Nephron (organoid): ENCODE measurements at regions not wholly inside any gene's neighbourhood (a gene's known extent, or its start where the extent isn't known, plus 50 kb on each side); places are given as distances from the start of the nearest gene placed in this dataset.
A peak's percentile ranks its signal among the peaks of the same experiment; 100 is the strongest.

Source experiments
- H3K27ac Mint-ChIP-seq, 3 experiments: 2 replicates each; pipeline ENCODE4 v1.8.0; 2020; ENCODE audit warnings: mixed read lengths in 3 of 3, mild to moderate bottlenecking in 2 of 3, moderate library complexity in 1 of 3
- H3K27me3 Mint-ChIP-seq: 2 replicates; pipeline ENCODE4 v1.8.0; 2021; ENCODE audit warnings: low read depth, mild to moderate bottlenecking, moderate library complexity, mixed read lengths
- H3K36me3 Mint-ChIP-seq: 2 replicates; pipeline ENCODE4 v1.8.0; 2020; ENCODE audit warnings: low read depth, mixed read lengths
- H3K4me1 Mint-ChIP-seq: 2 replicates; pipeline ENCODE4 v1.8.0; 2020; ENCODE audit warnings: mixed read lengths
- H3K4me3 Mint-ChIP-seq, 3 experiments: 2 replicates each; pipeline ENCODE4 v1.8.0; 2020; ENCODE audit warnings: mild to moderate bottlenecking in 3 of 3, mixed read lengths in 3 of 3, moderate library complexity in 2 of 3
- H3K9me3 Mint-ChIP-seq: 2 replicates; pipeline ENCODE4 v1.8.0; 2020; ENCODE audit warnings: mixed read lengths
- TF ChIP-seq, protein P1 (sequence below), 3 experiments: fragments of 200-600 bp; sonication (generic); IDR thresholded peaks; one replicate each; pipeline ENCODE4 v1.5.0; 2021; ENCODE audit warnings: antibody characterized with exemption in 3 of 3; ENCODE audit not compliant: unreplicated experiment in 3 of 3

DNA sequence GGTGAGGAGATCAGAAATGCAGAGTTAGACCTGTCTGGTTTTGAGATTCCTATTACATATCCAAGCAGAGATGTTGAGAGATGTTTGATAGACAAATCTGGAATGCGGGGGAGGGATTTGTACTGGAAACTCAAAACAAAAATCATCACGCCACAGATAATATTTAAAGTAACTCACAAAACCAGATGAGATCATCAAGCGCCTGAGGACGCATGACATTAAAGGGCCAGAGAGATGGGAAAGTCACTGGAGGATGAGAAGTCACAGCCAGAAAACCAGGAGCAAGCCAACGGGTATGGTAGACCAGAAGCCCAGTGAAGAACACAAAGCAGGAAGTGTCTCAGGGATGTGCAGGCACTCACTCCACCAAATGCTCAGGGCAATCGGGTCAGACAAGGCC lies 87.7 kb downstream of the DLL1 start:
- H3K27ac Mint-ChIP-seq, result no peak overlapping the region
- H3K9me3 Mint-ChIP-seq, result peaks cover 8% of the 10 kb centered on the region
- H3K27me3 Mint-ChIP-seq, result peaks cover 30% of the 10 kb centered on the region
- H3K4me1 Mint-ChIP-seq, result peaks cover 41% of the 10 kb centered on the region
- TF ChIP-seq, protein P1, sequence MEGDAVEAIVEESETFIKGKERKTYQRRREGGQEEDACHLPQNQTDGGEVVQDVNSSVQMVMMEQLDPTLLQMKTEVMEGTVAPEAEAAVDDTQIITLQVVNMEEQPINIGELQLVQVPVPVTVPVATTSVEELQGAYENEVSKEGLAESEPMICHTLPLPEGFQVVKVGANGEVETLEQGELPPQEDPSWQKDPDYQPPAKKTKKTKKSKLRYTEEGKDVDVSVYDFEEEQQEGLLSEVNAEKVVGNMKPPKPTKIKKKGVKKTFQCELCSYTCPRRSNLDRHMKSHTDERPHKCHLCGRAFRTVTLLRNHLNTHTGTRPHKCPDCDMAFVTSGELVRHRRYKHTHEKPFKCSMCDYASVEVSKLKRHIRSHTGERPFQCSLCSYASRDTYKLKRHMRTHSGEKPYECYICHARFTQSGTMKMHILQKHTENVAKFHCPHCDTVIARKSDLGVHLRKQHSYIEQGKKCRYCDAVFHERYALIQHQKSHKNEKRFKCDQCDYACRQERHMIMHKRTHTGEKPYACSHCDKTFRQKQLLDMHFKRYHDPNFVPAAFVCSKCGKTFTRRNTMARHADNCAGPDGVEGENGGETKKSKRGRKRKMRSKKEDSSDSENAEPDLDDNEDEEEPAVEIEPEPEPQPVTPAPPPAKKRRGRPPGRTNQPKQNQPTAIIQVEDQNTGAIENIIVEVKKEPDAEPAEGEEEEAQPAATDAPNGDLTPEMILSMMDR (IDR thresholded peaks at IDR 0.05; ENCODE audit: unreplicated experiment in 3 of 3), result no peak
- no peaks in the 10 kb centered on the region for H3K36me3 Mint-ChIP-seq
- no peak overlapping the region for H3K4me3 Mint-ChIP-seq

DNA sequence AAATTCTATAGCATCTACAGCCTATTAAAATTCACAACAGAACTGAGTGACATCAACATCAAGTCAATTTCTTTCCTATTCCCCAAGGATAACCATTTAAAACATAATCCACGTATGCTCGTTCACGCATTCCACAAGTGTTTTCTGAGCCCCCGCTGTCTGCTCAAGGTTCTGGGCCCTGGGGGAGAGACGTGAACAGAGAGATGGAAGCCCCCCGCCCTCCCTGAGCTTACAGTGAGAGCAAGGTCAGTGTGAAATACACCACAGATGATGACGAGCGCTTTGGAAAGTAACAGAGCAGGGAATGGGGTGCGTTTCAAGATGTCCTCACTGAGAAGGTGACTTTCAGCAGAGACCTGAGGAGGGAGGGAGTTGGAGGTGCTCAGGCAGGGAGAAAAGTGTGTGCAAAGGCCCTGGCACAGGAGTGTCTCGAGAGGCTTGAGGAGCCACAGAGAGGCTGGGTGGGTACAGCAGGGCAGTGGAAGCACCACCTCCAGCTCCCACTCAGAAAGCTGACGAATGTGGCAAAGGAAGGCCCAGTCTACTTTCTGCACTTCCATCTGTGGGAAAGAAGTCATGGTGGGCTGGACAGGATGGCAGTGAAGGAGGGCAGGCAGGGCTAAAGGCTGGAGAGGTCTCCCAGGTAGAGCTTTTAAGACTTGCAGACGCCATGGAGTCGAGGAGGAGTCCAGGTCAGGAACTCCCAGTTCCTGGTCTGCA lies 88.3 kb downstream of the DLL1 start:
- peak overlapping the region in 1 of 3 experiments; percentile 93 for H3K27ac Mint-ChIP-seq
- H3K4me1 Mint-ChIP-seq, result peaks cover 39% of the 10 kb centered on the region
- no peak overlapping the region for H3K4me3 Mint-ChIP-seq
- H3K9me3 Mint-ChIP-seq, result peaks cover 8% of the 10 kb centered on the region
- H3K27me3 Mint-ChIP-seq, result peaks cover 30% of the 10 kb centered on the region
- H3K36me3 Mint-ChIP-seq, result no peaks in the 10 kb centered on the region
- TF ChIP-seq, protein P1 (IDR thresholded peaks at IDR 0.05; ENCODE audit: unreplicated experiment in 3 of 3), result no peak

DNA sequence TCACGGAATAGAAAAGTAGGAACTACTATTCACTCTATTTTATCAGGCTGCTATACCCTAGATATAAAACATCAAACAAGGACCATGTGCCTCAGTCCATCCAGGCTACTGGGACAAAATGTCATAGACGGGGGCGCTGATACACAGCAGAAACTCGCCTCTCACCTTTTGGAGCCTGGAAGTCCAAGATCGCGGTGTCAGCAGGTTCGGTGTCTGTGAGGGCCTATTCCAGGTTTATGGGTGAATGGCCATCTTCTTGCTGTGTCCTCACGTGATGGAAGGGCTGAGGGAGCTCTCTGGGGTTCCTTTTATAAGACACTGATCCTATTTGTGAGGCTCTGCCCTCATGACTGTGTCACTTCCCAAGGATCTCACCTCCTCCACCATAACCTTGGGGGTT lies 89.5 kb downstream of the DLL1 start:
- H3K27ac Mint-ChIP-seq, result peak overlapping the region in 1 of 3 experiments; percentile 93
- no peaks in the 10 kb centered on the region for H3K36me3 Mint-ChIP-seq
- no peak overlapping the region for H3K4me3 Mint-ChIP-seq
- peaks cover 37% of the 10 kb centered on the region for H3K4me1 Mint-ChIP-seq
- TF ChIP-seq, protein P1 (IDR thresholded peaks at IDR 0.05; ENCODE audit: unreplicated experiment in 3 of 3), result no peak
- peaks cover 29% of the 10 kb centered on the region for H3K27me3 Mint-ChIP-seq
- peaks cover 20% of the 10 kb centered on the region for H3K9me3 Mint-ChIP-seq

DNA sequence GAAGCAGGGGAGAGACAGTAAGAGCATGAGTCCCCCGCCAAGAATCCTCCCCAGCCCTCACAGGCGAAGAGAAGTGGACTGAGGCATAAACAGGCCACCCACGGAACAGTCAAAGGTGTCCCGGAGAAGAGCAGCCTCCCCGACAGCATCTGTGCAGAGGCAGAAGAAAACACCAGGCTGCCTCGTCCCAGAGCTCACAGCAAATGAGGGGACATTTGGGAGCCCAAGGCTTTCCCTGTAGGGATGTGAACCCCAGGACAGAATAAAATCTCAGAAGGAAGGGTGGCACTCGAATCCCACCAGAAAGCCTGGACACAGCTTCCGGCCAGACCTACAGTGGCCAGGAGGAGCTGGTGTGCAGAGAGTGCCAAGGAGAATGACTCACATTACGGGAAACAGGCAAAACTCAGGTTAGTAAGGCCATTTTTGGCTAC lies 90.4 kb downstream of the DLL1 start:
- peaks cover 29% of the 10 kb centered on the region for H3K9me3 Mint-ChIP-seq
- peaks cover 30% of the 10 kb centered on the region for H3K4me1 Mint-ChIP-seq
- H3K27me3 Mint-ChIP-seq, result peaks cover 22% of the 10 kb centered on the region
- H3K36me3 Mint-ChIP-seq, result peaks cover 4% of the 10 kb centered on the region
- peak overlapping the region in 2 of 3 experiments; percentile 85 to 93 for H3K27ac Mint-ChIP-seq
- peak overlapping the region in 1 of 3 experiments; percentile 13 for H3K4me3 Mint-ChIP-seq
- TF ChIP-seq, protein P1 (IDR thresholded peaks at IDR 0.05; ENCODE audit: unreplicated experiment in 3 of 3), result no peak

DNA sequence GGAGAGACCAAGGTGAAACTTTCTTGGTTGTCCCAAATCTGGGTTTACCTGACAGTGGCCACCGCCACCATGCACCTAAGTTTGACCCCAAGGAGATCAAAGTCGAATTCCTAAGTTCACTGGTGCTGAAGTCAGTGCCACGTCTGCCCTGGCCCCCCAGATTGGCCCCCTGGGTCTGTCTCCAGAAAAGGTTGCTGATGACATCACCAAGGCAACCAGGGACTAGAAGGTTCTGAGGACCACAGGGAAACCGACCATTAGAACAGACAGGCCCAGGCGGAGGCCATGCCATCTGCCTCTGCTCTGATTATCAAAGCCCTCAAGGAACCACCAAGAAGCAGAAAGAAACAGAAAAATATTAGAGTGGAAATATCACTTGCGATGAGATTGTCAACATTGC lies 91.2 kb downstream of the DLL1 start:
- Mint-ChIP-seq H3K27ac (peak overlapping the region in 2 of 3 experiments; percentile 85 to 93), H3K4me3 (no peak overlapping the region), H3K27me3 (peaks cover 17% of the 10 kb centered on the region), H3K4me1 (peaks cover 25% of the 10 kb centered on the region), H3K36me3 (peaks cover 10% of the 10 kb centered on the region), H3K9me3 (peaks cover 35% of the 10 kb centered on the region)
- TF ChIP-seq, protein P1 (IDR thresholded peaks at IDR 0.05; ENCODE audit: unreplicated experiment in 3 of 3), result no peak

DNA sequence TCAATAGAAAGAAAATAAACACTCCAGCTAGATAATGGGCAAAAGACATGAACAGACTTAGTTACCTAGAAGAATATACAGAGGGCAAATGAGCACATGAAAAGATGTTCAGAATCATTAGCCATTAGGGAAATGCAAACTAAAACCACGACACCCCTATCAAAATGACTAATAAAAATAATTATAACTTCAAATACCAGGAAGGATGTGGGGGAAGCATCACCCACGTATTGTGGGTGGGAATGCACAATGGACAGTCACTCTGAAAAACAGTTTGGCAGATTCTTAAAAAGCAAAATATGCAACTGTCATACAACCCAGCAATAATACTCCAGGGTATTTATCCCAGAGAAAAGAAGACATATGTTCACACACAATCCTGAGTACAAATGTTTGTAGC lies 92.6 kb downstream of the DLL1 start:
- Mint-ChIP-seq H3K27ac (peak overlapping the region in 1 of 3 experiments; percentile 39), H3K4me1 (peaks cover 25% of the 10 kb centered on the region), H3K9me3 (peaks cover 39% of the 10 kb centered on the region), H3K36me3 (peaks cover 21% of the 10 kb centered on the region), H3K27me3 (peaks cover 9% of the 10 kb centered on the region), H3K4me3 (no peak overlapping the region)
- TF ChIP-seq, protein P1 (IDR thresholded peaks at IDR 0.05; ENCODE audit: unreplicated experiment in 3 of 3), result no peak
